ENCODE measurements at regions not wholly inside any gene's neighbourhood (a gene's known extent, or its start where the extent isn't known, plus 50 kb on each side); places are given as distances from the start of the nearest gene placed in this dataset.

GRCh38 chr18:45287531-45287930 lies 327.7 kb upstream of the SLC14A2 start:
- TF ChIP-seq ZFX (IDR thresholded peaks at IDR 0.05; ENCODE audit: borderline replicate concordance): no peak
- TF ChIP-seq CTCF (IDR thresholded peaks at IDR 0.05): no peak
- H3K27ac ChIP-seq: no peak overlapping the region

GRCh38 chr18:45290364-45290763 lies 324.9 kb upstream of the SLC14A2 start:
- no peak for TF ChIP-seq CTCF (IDR thresholded peaks at IDR 0.05)
- TF ChIP-seq ZFX (IDR thresholded peaks at IDR 0.05; ENCODE audit: borderline replicate concordance): no peak
- no peak overlapping the region for H3K27ac ChIP-seq

GRCh38 chr18:45291621-45292615 lies 323.4 kb upstream of the SLC14A2 start:
- TF ChIP-seq CTCF (IDR thresholded peaks at IDR 0.05) (no peak), ZFX (IDR thresholded peaks at IDR 0.05; ENCODE audit: borderline replicate concordance) (no peak)
- no peak overlapping the region for H3K27ac ChIP-seq

GRCh38 chr18:45295388-45295787 lies 319.9 kb upstream of the SLC14A2 start:
- H3K27ac ChIP-seq: no peak overlapping the region
- TF ChIP-seq CTCF (IDR thresholded peaks at IDR 0.05): no peak
- no peak for TF ChIP-seq ZFX (IDR thresholded peaks at IDR 0.05; ENCODE audit: borderline replicate concordance)

- H3K27ac ChIP-seq: no peak overlapping the region
- TF ChIP-seq CTCF (IDR thresholded peaks at IDR 0.05): no peak
- TF ChIP-seq ZFX (IDR thresholded peaks at IDR 0.05; ENCODE audit: borderline replicate concordance): no peak
Observed at GRCh38 chr18:45298986-45299385, 316.3 kb upstream of the SLC14A2 start.

GRCh38 chr18:45303026-45303425 lies 312.2 kb upstream of the SLC14A2 start:
- TF ChIP-seq CTCF (IDR thresholded peaks at IDR 0.05) (no peak), ZFX (IDR thresholded peaks at IDR 0.05; ENCODE audit: borderline replicate concordance) (no peak)
- H3K27ac ChIP-seq: no peak overlapping the region

- TF ChIP-seq CTCF (IDR thresholded peaks at IDR 0.05) (no peak), ZFX (IDR thresholded peaks at IDR 0.05; ENCODE audit: borderline replicate concordance) (no peak)
Observed at GRCh38 chr18:45304558-45304957, 310.7 kb upstream of the SLC14A2 start.

More at GRCh38 chr18:45304558-45304957, 310.7 kb upstream of the SLC14A2 start:
- no peak overlapping the region for H3K27ac ChIP-seq

Data from 22Rv1 (cell line).